MM.1S (cell line): ENCODE measurements at regions not wholly inside any gene's neighbourhood (a gene's known extent, or its start where the extent isn't known, plus 50 kb on each side); places are given as distances from the start of the nearest gene placed in this dataset.

Source experiments
- DNase-seq: peaks from one replicate; pipeline ENCODE4 v3.0.0-alpha.2; 2015
- H2AFZ ChIP-seq: fragments of 300-600 bp; sonication (generic); 2 replicates; pipeline ENCODE4 v1.6.0; 2016; ENCODE audit warnings: antibody characterized with exemption, low read length
- H3F3A ChIP-seq: fragments of 300-600 bp; sonication (generic); 2 replicates; pipeline ENCODE4 v1.6.1; 2016; ENCODE audit warnings: mild to moderate bottlenecking, antibody characterized with exemption, low read length, moderate library complexity, mixed read lengths; ENCODE audit not compliant: insufficient read depth
- H3K27ac ChIP-seq: fragments of 300-600 bp; sonication (generic); 2 replicates; pipeline ENCODE4 v1.5.1; 2016; ENCODE audit warnings: mild to moderate bottlenecking, low read length
- H3K27me3 ChIP-seq: fragments of 300-600 bp; sonication (generic); replicated peaks from 2 replicates; pipeline ENCODE4 v1.6.0; 2016; ENCODE audit warnings: low read length; ENCODE audit not compliant: insufficient read depth
- H3K36me3 ChIP-seq: fragments of 300-600 bp; sonication (generic); replicated peaks from 2 replicates; pipeline ENCODE4 v1.6.1; 2016; ENCODE audit warnings: mild to moderate bottlenecking, low read length, mixed read lengths; ENCODE audit not compliant: insufficient read depth
- H3K4me1 ChIP-seq: fragments of 300-600 bp; sonication (generic); 2 replicates; pipeline ENCODE4 v1.6.1; 2016; ENCODE audit warnings: low read length, mixed read lengths
- H3K4me2 ChIP-seq: fragments of 300-600 bp; sonication (generic); 2 replicates; pipeline ENCODE4 v1.6.0; 2016; ENCODE audit warnings: low read depth, low read length
- H3K4me3 ChIP-seq: fragments of 300-600 bp; sonication (generic); 2 replicates; pipeline ENCODE4 v1.5.1; 2016; ENCODE audit warnings: low read length, mixed read lengths
- H3K79me2 ChIP-seq: fragments of 300-600 bp; sonication (generic); 2 replicates; pipeline ENCODE4 v1.6.1; 2016; ENCODE audit warnings: mixed run types, low read length, mixed read lengths
- H3K9ac ChIP-seq: fragments of 300-600 bp; sonication (generic); 2 replicates; pipeline ENCODE4 v1.6.1; 2016; ENCODE audit warnings: low read length, mixed read lengths
- H3K9me2 ChIP-seq: fragments of 300-600 bp; sonication (generic); replicated peaks from 2 replicates; pipeline ENCODE4 v1.6.1; 2016; ENCODE audit warnings: mild to moderate bottlenecking, low read length, mixed read lengths; ENCODE audit not compliant: insufficient read depth
- H3K9me3 ChIP-seq: fragments of 300-600 bp; sonication (generic); replicated peaks from 2 replicates; pipeline ENCODE4 v1.6.1; 2016; ENCODE audit warnings: mild to moderate bottlenecking, low read length, mixed read lengths; ENCODE audit not compliant: insufficient read depth
- H4K20me1 ChIP-seq: fragments of 300-600 bp; sonication (generic); 2 replicates; pipeline ENCODE4 v1.6.1; 2016; ENCODE audit warnings: mild to moderate bottlenecking, low read length, moderate library complexity, mixed read lengths; ENCODE audit not compliant: insufficient read depth
- CTCF ChIP-seq: fragments of 300-600 bp; sonication (generic); IDR thresholded peaks from 2 replicates; pipeline ENCODE4 v1.5.1; 2016; ENCODE audit warnings: antibody characterized with exemption, low read length, mixed read lengths
- EZH2 ChIP-seq: fragments of 300-600 bp; sonication (generic); optimal IDR thresholded peaks from 2 replicates; pipeline ENCODE3; 2017; ENCODE audit warnings: low read depth, mild to moderate bottlenecking, antibody characterized with exemption, low read length, mixed read lengths
- EZH2phosphoT487 ChIP-seq: fragments of 300-600 bp; sonication (generic); IDR thresholded peaks from 2 replicates; pipeline ENCODE4 v1.6.1; 2018; ENCODE audit warnings: antibody characterized with exemption, low read length

DNA sequence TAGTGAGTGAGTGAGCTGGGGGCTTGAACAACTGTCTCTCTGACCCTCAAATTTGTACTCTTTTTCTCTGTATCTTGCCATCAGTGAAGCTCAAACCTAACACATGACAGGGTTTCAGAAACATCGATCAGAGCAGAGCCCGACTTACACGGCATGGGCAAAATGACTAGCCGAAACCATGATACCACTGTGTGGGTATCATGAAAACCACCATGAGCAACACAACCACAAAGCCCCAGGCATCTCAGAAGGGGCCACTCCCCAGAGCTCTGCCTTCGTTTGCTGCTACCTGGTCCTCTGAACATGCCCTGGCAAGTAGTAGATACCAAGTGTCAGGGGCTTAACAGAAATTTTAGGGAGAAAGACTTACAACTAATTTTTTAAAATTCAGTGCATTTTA, 308.5 kb downstream of the WDR11 start:
- peak; percentile 30 for DNase-seq

GRCh38 chr10:121165276-121165675, 314.1 kb downstream of the WDR11 start:
- Histone ChIP-seq H3K9me3 (no peaks in the 10 kb centered on the region; the same call in 1 of the 2 replicates), H3K4me2 (no peak overlapping the region), H3K79me2 (no peaks in the 10 kb centered on the region), H3K27ac (no peak overlapping the region), H3K9ac (no peak overlapping the region), H3K36me3 (no peaks in the 10 kb centered on the region), H3F3A (no peaks in the 10 kb centered on the region), H3K4me3 (no peak overlapping the region), H3K9me2 (no peaks in the 10 kb centered on the region), H2AFZ (no peak overlapping the region), H3K27me3 (no peaks in the 10 kb centered on the region), H3K4me1 (0 out of 2 replicates have a peak, but pooled peaks cover 3% of the 10 kb centered on the region), H4K20me1 (no peaks in the 10 kb centered on the region)
- TF ChIP-seq EZH2 (no peak), EZH2phosphoT487 (no peak), CTCF (no peak)
- no peak for DNase-seq

More for the DNA sequence above, 308.5 kb downstream of the WDR11 start:
- Histone ChIP-seq H4K20me1 (no peaks in the 10 kb centered on the region), H3F3A (no peaks in the 10 kb centered on the region), H3K79me2 (no peaks in the 10 kb centered on the region), H3K4me3 (no peak overlapping the region), H3K4me1 (no peaks in the 10 kb centered on the region), H3K9me3 (no peaks in the 10 kb centered on the region; the same call in 1 of the 2 replicates), H3K27me3 (no peaks in the 10 kb centered on the region), H2AFZ (no peak overlapping the region), H3K9me2 (no peaks in the 10 kb centered on the region), H3K4me2 (no peak overlapping the region), H3K9ac (no peak overlapping the region), H3K36me3 (no peaks in the 10 kb centered on the region), H3K27ac (no peak overlapping the region)
- no peak for TF ChIP-seq EZH2
- no peak for TF ChIP-seq CTCF
- TF ChIP-seq EZH2phosphoT487 = no peak

DNA sequence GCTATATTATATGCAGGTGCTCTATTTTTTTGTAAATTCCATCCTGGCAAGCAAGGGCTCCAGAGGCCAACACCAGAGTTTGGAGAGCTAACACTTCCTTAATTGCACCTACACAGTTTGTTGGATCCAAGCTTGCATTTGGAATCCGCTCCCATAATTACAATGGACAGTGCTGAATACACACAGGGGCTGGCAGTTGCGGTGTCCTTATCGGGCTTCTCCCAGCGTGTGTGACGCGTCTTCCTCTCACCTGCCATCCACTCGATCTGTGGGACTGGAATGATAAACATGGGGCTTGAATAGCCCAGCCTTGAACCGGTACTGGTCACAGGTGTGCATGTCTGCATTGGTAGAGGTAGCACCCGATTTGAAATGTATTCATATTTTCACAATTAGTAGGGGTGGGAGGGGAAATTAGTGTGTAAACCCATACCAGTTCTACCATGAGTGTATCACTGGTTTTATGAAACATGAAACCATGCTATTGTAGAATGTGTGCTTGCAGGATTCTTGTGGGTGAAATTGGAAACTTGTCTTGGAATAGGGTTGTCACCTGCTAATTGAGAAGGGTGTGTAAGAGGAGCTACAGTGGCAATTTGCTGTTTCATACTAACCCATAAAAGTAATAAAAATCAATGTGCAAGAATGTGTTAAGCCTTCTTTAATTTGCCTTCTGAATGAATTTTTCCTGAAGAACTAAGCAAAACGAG, 316.5 kb downstream of the WDR11 start:
- H3F3A ChIP-seq = no peaks in the 10 kb centered on the region
- H3K27me3 ChIP-seq = no peaks in the 10 kb centered on the region
- no peaks in the 10 kb centered on the region for H3K9me3 ChIP-seq
- H3K4me1 ChIP-seq = 0 out of 2 replicates have a peak, but pooled peaks cover 3% of the 10 kb centered on the region
- no peak overlapping the region for H3K9ac ChIP-seq
- no peak overlapping the region for H3K4me3 ChIP-seq
- no peaks in the 10 kb centered on the region for H3K79me2 ChIP-seq
- H3K4me2 ChIP-seq = no peak overlapping the region
- H4K20me1 ChIP-seq = no peaks in the 10 kb centered on the region
- H2AFZ ChIP-seq = no peak overlapping the region
- no peak for TF ChIP-seq EZH2
- TF ChIP-seq CTCF = no peak
- no peak for TF ChIP-seq EZH2phosphoT487
- DNase-seq = peak; percentile 13
- H3K36me3 ChIP-seq = no peaks in the 10 kb centered on the region
- no peaks in the 10 kb centered on the region for H3K9me2 ChIP-seq
- H3K27ac ChIP-seq = no peak overlapping the region
